ENCODE measurements at regions not wholly inside any gene's neighbourhood (a gene's known extent, or its start where the extent isn't known, plus 50 kb on each side); places are given as distances from the start of the nearest gene placed in this dataset.

DNA sequence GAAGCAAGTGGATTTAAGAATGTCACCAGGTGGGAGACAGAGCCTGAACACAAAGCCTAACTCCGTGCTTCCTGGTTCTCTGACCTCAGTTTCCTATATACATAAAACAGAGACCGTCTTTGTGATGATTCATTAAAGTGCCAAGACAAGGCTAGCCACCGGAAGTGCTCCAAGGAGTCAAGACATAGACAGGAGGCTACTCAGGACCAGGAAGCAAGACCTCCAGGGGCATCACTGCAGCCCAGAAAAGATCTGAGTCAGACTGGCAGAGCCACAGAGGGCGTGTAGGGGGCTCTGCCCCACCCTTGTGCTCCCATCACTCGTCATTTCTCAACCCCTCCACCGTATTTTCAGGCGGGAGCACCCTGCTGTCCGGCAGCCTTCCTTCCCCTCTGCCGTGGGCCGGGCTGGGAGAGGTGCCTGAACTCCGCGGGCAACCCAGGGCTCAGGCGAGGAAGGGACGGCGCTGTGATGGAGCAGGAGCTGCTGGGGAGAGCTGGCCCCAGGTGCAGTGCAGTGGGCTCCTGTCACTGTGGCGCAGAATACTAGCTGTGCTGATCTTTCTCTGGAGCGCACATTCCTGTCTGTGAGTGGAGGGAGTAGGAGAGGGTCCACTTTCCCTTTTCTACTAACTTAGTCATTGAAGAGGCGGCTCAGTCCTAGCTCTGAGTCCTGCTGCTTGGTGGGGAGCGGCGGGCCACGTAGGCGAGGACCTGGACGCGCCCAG, 134.7 kb upstream of the GPR12 start:
- H3K9me3 ChIP-seq (ENCODE audit: control insufficient read depth in 4 of 4, insufficient read depth in 3 of 4, low read length in 3 of 4), result peaks cover 0 to 3% (median 0%) of the 10 kb centered on the region in 4 donors
- 42 to 43% methylated on average over 24 of the region's 24 CpGs for WGBS, 2 donors

DNA sequence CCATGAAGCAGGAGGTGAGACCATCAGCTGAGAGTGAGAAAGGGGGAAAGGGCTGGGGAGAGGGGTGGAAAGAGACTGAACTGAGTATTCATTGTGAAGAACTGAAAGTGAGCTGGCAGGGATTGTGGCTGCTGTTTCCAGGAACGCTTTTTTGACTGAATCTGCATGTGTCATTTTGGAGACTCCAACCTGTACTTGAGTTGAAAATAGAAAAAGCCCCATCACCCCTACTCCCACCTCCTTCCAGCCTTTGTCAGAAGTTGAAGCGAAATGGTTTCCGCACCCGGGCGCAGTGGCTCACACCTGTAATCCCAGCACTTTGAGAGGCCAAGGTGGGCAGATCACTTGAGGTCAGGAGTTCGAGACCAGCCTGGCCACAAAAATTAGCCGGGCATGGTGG, 128.0 kb upstream of the GPR12 start:
- H3K27me3 ChIP-seq (ENCODE audit: control insufficient read depth in 3 of 3, insufficient read depth in 3 of 3, low read length in 2 of 3), result peaks cover 0 to 2% (median 0%) of the 10 kb centered on the region in 3 donors
- WGBS, 2 donors, result 90 to 91% methylated on average over 7 of the region's 7 CpGs

More for the DNA sequence above, 134.7 kb upstream of the GPR12 start:
- no peak for ATAC-seq (ENCODE audit: insufficient read depth, low FRiP score)
- Histone ChIP-seq H3K4me3 (no peak overlapping the region), H3K27me3 (ENCODE audit: control insufficient read depth in 3 of 3, insufficient read depth in 3 of 3, low read length in 2 of 3) (peaks cover 0 to 11% (median 0%) of the 10 kb centered on the region in 3 donors), H3K9ac (ENCODE audit: insufficient read depth in 1 of 2, low read length in 2 of 2) (no peak overlapping the region), H3K27ac (ENCODE audit: low read depth in 1 of 2, low read length in 1 of 2) (no peak overlapping the region), H3K4me1 (ENCODE audit: control insufficient read depth in 5 of 5, insufficient read depth in 5 of 5, low read length in 5 of 5) (peaks cover 0 to 2% (median 0%) of the 10 kb centered on the region in 5 donors), H3K36me3 (ENCODE audit: control insufficient read depth in 4 of 4, insufficient read depth in 4 of 4, low read length in 4 of 4) (no peaks in the 10 kb centered on the region)
- DNase-seq, result no peak
- TF ChIP-seq, protein P1, sequence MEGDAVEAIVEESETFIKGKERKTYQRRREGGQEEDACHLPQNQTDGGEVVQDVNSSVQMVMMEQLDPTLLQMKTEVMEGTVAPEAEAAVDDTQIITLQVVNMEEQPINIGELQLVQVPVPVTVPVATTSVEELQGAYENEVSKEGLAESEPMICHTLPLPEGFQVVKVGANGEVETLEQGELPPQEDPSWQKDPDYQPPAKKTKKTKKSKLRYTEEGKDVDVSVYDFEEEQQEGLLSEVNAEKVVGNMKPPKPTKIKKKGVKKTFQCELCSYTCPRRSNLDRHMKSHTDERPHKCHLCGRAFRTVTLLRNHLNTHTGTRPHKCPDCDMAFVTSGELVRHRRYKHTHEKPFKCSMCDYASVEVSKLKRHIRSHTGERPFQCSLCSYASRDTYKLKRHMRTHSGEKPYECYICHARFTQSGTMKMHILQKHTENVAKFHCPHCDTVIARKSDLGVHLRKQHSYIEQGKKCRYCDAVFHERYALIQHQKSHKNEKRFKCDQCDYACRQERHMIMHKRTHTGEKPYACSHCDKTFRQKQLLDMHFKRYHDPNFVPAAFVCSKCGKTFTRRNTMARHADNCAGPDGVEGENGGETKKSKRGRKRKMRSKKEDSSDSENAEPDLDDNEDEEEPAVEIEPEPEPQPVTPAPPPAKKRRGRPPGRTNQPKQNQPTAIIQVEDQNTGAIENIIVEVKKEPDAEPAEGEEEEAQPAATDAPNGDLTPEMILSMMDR (IDR thresholded peaks at IDR 0.05; ENCODE audit: control extremely low read depth, extremely low read depth), result no peak

DNA sequence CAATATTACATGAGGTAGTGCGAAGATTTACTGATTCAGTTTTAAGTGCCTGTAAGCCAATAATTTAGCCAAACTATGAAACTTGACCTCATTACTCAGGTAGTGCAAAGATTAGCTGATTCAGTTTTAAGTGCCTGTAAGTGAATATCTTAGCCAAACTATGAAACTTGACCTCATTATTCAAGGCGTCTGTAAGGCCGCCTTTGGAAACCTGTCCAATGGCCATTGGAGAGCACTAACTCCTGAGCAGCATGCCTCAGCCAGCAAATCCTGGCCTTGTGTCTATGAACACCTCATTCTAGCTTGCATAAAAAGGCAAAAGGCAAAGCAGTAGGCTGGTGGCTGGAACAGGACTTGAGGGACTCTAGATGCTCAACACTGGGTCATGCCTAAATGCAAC, 127.0 kb upstream of the GPR12 start:
- TF ChIP-seq, protein P1 (IDR thresholded peaks at IDR 0.05; ENCODE audit: control extremely low read depth, extremely low read depth), result no peak
- Histone ChIP-seq H3K36me3 (ENCODE audit: control insufficient read depth in 4 of 4, insufficient read depth in 4 of 4, low read length in 4 of 4) (no peaks in the 10 kb centered on the region), H3K4me3 (no peak overlapping the region), H3K27me3 (ENCODE audit: control insufficient read depth in 3 of 3, insufficient read depth in 3 of 3, low read length in 2 of 3) (no peaks in the 10 kb centered on the region), H3K9ac (ENCODE audit: insufficient read depth in 1 of 2, low read length in 2 of 2) (no peak overlapping the region), H3K9me3 (ENCODE audit: control insufficient read depth in 4 of 4, insufficient read depth in 3 of 4, low read length in 3 of 4) (no peaks in the 10 kb centered on the region), H3K27ac (ENCODE audit: low read depth in 1 of 2, low read length in 1 of 2) (no peak overlapping the region), H3K4me1 (ENCODE audit: control insufficient read depth in 5 of 5, insufficient read depth in 5 of 5, low read length in 5 of 5) (no peaks in the 10 kb centered on the region)
- ATAC-seq (ENCODE audit: insufficient read depth, low FRiP score) (peak; percentile 28), DNase-seq (no peak)
- 53% methylated on average over 3 of the region's 3 CpGs for WGBS, 2 donors

More for the DNA sequence above, 128.0 kb upstream of the GPR12 start:
- no peak for DNase-seq
- H3K4me3 ChIP-seq, result no peak overlapping the region
- TF ChIP-seq, protein P1 (IDR thresholded peaks at IDR 0.05; ENCODE audit: control extremely low read depth, extremely low read depth), result no peak
- no peak overlapping the region for H3K27ac ChIP-seq (ENCODE audit: low read depth in 1 of 2, low read length in 1 of 2)
- ATAC-seq (ENCODE audit: insufficient read depth, low FRiP score), result no peak
- H3K9ac ChIP-seq (ENCODE audit: insufficient read depth in 1 of 2, low read length in 2 of 2), result no peak overlapping the region
- H3K4me1 ChIP-seq (ENCODE audit: control insufficient read depth in 5 of 5, insufficient read depth in 5 of 5, low read length in 5 of 5), result no peaks in the 10 kb centered on the region
- no peaks in the 10 kb centered on the region for H3K9me3 ChIP-seq (ENCODE audit: control insufficient read depth in 4 of 4, insufficient read depth in 3 of 4, low read length in 3 of 4)
- no peaks in the 10 kb centered on the region for H3K36me3 ChIP-seq (ENCODE audit: control insufficient read depth in 4 of 4, insufficient read depth in 4 of 4, low read length in 4 of 4)

Data from lung (tissue), 11 donors.